ENCODE measurements at regions not wholly inside any gene's neighbourhood (a gene's known extent, or its start where the extent isn't known, plus 50 kb on each side); places are given as distances from the start of the nearest gene placed in this dataset.

GRCh38 chr15:93519599-93519998 lies 430.6 kb upstream of the RGMA start:
- Histone ChIP-seq H3K4me3 (no peak overlapping the region), H3K36me3 (no peaks in the 10 kb centered on the region), H3K27me3 (no peaks in the 10 kb centered on the region), H3K27ac (no peak overlapping the region), H3K9me3 (no peaks in the 10 kb centered on the region), H3K4me1 (peaks cover 0 to 2% (median 0%) of the 10 kb centered on the region in 4 donors)
- WGBS, 2 donors (ENCODE audit: low coverage in 1 of 2): 70 to 81% methylated on average over 3 of the region's 3 CpGs
- in situ Hi-C loops (cut with MboI; ENCODE audit: low pct_ligation_motif_present in 1 of 4, low pct_unique_long_range_greater_than_20kb in 1 of 4, low sequenced_read_pairs in 3 of 4): no loop called here
- intact Hi-C loops (cut with DNase I; ENCODE audit: low total_unique reads): no loop called here
- DNase-seq: no peak
- TF ChIP-seq POLR2A (IDR thresholded peaks at IDR 0.05): no peak
- no peak for TF ChIP-seq CTCF (IDR thresholded peaks at IDR 0.05)
- TF ChIP-seq EP300 (IDR thresholded peaks at IDR 0.05; ENCODE audit: low read depth): no peak
- TF ChIP-seq POLR2AphosphoS5 (IDR thresholded peaks at IDR 0.05): no peak

GRCh38 chr15:93517176-93517575 lies 428.2 kb upstream of the RGMA start:
- in situ Hi-C loops (cut with MboI; ENCODE audit: low pct_ligation_motif_present in 1 of 4, low pct_unique_long_range_greater_than_20kb in 1 of 4, low sequenced_read_pairs in 3 of 4): no loop called here
- WGBS, 2 donors (ENCODE audit: low coverage in 1 of 2): 71 to 75% methylated on average over 3 of the region's 3 CpGs
- intact Hi-C loops (cut with DNase I; ENCODE audit: low total_unique reads): no loop called here
- DNase-seq: no peak
- Histone ChIP-seq H3K27me3 (no peaks in the 10 kb centered on the region), H3K9me3 (no peaks in the 10 kb centered on the region), H3K27ac (no peak overlapping the region), H3K4me1 (peaks cover 0 to 2% (median 0%) of the 10 kb centered on the region in 4 donors), H3K4me3 (no peak overlapping the region), H3K36me3 (no peaks in the 10 kb centered on the region)
- TF ChIP-seq POLR2AphosphoS5 (IDR thresholded peaks at IDR 0.05): no peak
- no peak for TF ChIP-seq EP300 (IDR thresholded peaks at IDR 0.05; ENCODE audit: low read depth)
- no peak for TF ChIP-seq CTCF (IDR thresholded peaks at IDR 0.05)
- no peak for TF ChIP-seq POLR2A (IDR thresholded peaks at IDR 0.05)

GRCh38 chr15:93515256-93516051 lies 426.4 kb upstream of the RGMA start:
- Histone ChIP-seq H3K27me3 (no peaks in the 10 kb centered on the region), H3K36me3 (no peaks in the 10 kb centered on the region), H3K4me1 (peaks cover 0 to 2% (median 0%) of the 10 kb centered on the region in 4 donors), H3K4me3 (no peak overlapping the region), H3K27ac (no peak overlapping the region), H3K9me3 (no peaks in the 10 kb centered on the region)
- TF ChIP-seq CTCF (IDR thresholded peaks at IDR 0.05): no peak
- no peak for TF ChIP-seq EP300 (IDR thresholded peaks at IDR 0.05; ENCODE audit: low read depth)
- no peak for TF ChIP-seq POLR2A (IDR thresholded peaks at IDR 0.05)
- no peak for TF ChIP-seq POLR2AphosphoS5 (IDR thresholded peaks at IDR 0.05)
- WGBS, 2 donors (ENCODE audit: low coverage in 1 of 2): 65 to 66% methylated on average over 5 of the region's 5 CpGs
- intact Hi-C loops (cut with DNase I; ENCODE audit: low total_unique reads) (no loop called here), in situ Hi-C loops (cut with MboI; ENCODE audit: low pct_ligation_motif_present in 1 of 4, low pct_unique_long_range_greater_than_20kb in 1 of 4, low sequenced_read_pairs in 3 of 4) (no loop called here)
- DNase-seq: no peak

- TF ChIP-seq POLR2A (IDR thresholded peaks at IDR 0.05) (no peak), EP300 (IDR thresholded peaks at IDR 0.05; ENCODE audit: low read depth) (no peak), CTCF (IDR thresholded peaks at IDR 0.05) (no peak), POLR2AphosphoS5 (IDR thresholded peaks at IDR 0.05) (no peak)
- H3K4me1 ChIP-seq: no peaks in the 10 kb centered on the region
- intact Hi-C loops (cut with DNase I; ENCODE audit: low total_unique reads) (no loop called here), in situ Hi-C loops (cut with MboI; ENCODE audit: low pct_ligation_motif_present in 1 of 4, low pct_unique_long_range_greater_than_20kb in 1 of 4, low sequenced_read_pairs in 3 of 4) (no loop called here)
- 75% methylated on average over 4 of the region's 11 CpGs; no CpG with 5 or more reads in 1 of the 2 donors for WGBS, 2 donors (ENCODE audit: low coverage in 1 of 2)
- no peaks in the 10 kb centered on the region for H3K9me3 ChIP-seq
- H3K27me3 ChIP-seq: no peaks in the 10 kb centered on the region
- no peak for DNase-seq
- no peaks in the 10 kb centered on the region for H3K36me3 ChIP-seq
- no peak overlapping the region for H3K27ac ChIP-seq
- no peak overlapping the region for H3K4me3 ChIP-seq
Observed at GRCh38 chr15:93506646-93507045, 417.6 kb upstream of the RGMA start.
